CD4-positive, CD25-positive, alpha-beta regulatory T cell (primary cell): ENCODE measurements at regions not wholly inside any gene's neighbourhood (a gene's known extent, or its start where the extent isn't known, plus 50 kb on each side); places are given as distances from the start of the nearest gene placed in this dataset.

Source experiments
- ATAC-seq, 2 donors: fragments of 150-1000 bp; cut with Tn5 transposase; one replicate each; pipeline ENCODE4 v1.10.0; 2021; ENCODE audit warnings: low read depth in 2 of 2, moderate number of reproducible peaks in 2 of 2, moderate library complexity in 1 of 2
- DNase-seq, 3 donors: peaks; one replicate each; pipeline versions ENCODE4 v3.0.0 to v3.0.0-alpha.2; 2012 to 2022; ENCODE audit warnings: mixed read lengths in 1 of 3
- H3K27ac ChIP-seq: one replicate; pipeline ENCODE4 v1.7.0; 2013; ENCODE audit warnings: mild to moderate bottlenecking, low read length; ENCODE audit not compliant: insufficient read depth, poor library complexity, severe bottlenecking
- H3K27me3 ChIP-seq: one replicate; pipeline ENCODE4 v1.7.0; 2013; ENCODE audit warnings: low read length; ENCODE audit not compliant: control insufficient read depth, insufficient read depth
- H3K36me3 ChIP-seq: one replicate; pipeline ENCODE4 v1.7.0; 2013; ENCODE audit warnings: mild to moderate bottlenecking, low read length, moderate library complexity; ENCODE audit not compliant: control insufficient read depth, insufficient read depth
- H3K4me1 ChIP-seq: 2 replicates; pipeline ENCODE4 v1.7.0; 2013; ENCODE audit warnings: mild to moderate bottlenecking, low read length; ENCODE audit not compliant: insufficient read depth, control insufficient read depth, poor library complexity, severe bottlenecking
- H3K4me3 ChIP-seq: one replicate; pipeline ENCODE4 v1.7.0; 2013; ENCODE audit warnings: low read depth, mild to moderate bottlenecking, low read length, moderate library complexity
- H3K9me3 ChIP-seq, 2 experiments: 1 replicate in 1 of 2; 2 replicates in 1 of 2; pipeline ENCODE4 v1.7.0; 2013; ENCODE audit warnings: low read length in 2 of 2, mild to moderate bottlenecking in 1 of 2, moderate library complexity in 1 of 2; ENCODE audit not compliant: control insufficient read depth in 2 of 2
- H3K27ac Mint-ChIP-seq, 3 donors: one replicate each; pipeline ENCODE4 v1.8.0; 2020 to 2022; ENCODE audit warnings: mild to moderate bottlenecking in 3 of 3, mixed read lengths in 3 of 3, moderate library complexity in 2 of 3
- H3K27me3 Mint-ChIP-seq: one replicate; pipeline ENCODE4 v1.8.0; 2022; ENCODE audit warnings: mild to moderate bottlenecking, mixed read lengths
- H3K36me3 Mint-ChIP-seq: one replicate; pipeline ENCODE4 v1.8.0; 2020; ENCODE audit warnings: mixed read lengths
- H3K4me1 Mint-ChIP-seq, 4 donors: one replicate each; pipeline ENCODE4 v1.8.0; 2020 to 2022; ENCODE audit warnings: mixed read lengths in 4 of 4, mild to moderate bottlenecking in 1 of 4
- H3K4me3 Mint-ChIP-seq, 4 donors: one replicate each; pipeline ENCODE4 v1.8.0; 2020 to 2022; ENCODE audit warnings: mild to moderate bottlenecking in 4 of 4, mixed read lengths in 4 of 4, moderate library complexity in 3 of 4
- H3K9me3 Mint-ChIP-seq, 7 donors: one replicate each; pipeline ENCODE4 v1.8.0; 2020 to 2022; ENCODE audit warnings: mixed read lengths in 7 of 7, mild to moderate bottlenecking in 3 of 7, moderate library complexity in 2 of 7

DNA sequence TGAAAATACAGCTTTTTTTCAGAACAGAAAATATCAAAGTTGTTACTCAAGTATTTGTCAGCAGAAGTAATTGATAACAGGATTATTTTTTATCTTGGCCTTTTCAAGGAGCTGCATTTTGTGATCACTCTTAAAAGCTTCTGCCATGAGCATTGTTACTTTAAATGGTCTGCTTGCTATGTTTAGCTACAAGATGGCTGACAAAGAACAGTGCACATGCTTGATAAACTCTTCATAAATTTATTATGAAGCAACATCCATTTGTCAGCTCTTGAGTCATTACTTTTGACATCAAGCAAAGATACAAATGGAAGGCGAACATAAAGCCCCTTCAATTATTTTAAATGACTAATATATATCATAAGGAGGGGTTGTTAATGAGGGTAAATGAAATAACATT lies 205.4 kb upstream of the RPS6KA3 start:
- Mint-ChIP-seq H3K4me1 (no peaks in the 10 kb centered on the region), H3K9me3 (peaks cover 0 to 1% (median 0%) of the 10 kb centered on the region in 7 donors), H3K4me3 (no peak overlapping the region), H3K36me3 (no peaks in the 10 kb centered on the region), H3K27me3 (no peaks in the 10 kb centered on the region), H3K27ac (no peak overlapping the region)
- Histone ChIP-seq H3K36me3 (no peaks in the 10 kb centered on the region), H3K27ac (no peak overlapping the region), H3K4me1 (no peaks in the 10 kb centered on the region), H3K27me3 (no peaks in the 10 kb centered on the region), H3K9me3 (no peaks in the 10 kb centered on the region), H3K4me3 (no peak overlapping the region)
- ATAC-seq: no peak
- DNase-seq: no peak

DNA sequence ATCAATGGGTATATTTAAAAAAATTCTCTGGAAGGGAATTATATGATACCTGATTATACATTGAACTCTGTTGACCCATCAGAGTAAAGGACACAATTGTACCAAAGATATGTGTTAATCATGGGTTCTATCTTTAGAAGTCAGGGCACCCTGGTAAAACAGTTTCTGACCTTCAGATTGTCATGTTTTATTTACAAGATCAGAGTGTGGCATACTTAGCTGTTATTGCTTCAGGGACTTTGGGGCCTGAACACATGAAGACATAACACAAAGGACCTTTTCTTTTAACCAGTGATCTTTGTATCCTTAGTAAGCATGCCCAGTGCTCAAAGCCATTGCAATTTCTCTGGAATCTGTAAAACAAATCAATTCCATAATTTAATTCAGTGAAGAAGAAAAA lies 204.8 kb upstream of the RPS6KA3 start:
- Histone ChIP-seq H3K9me3 (no peaks in the 10 kb centered on the region), H3K27ac (no peak overlapping the region), H3K27me3 (no peaks in the 10 kb centered on the region), H3K4me3 (no peak overlapping the region), H3K4me1 (no peaks in the 10 kb centered on the region), H3K36me3 (no peaks in the 10 kb centered on the region)
- H3K4me1 Mint-ChIP-seq: no peaks in the 10 kb centered on the region
- H3K4me3 Mint-ChIP-seq: no peak overlapping the region
- H3K9me3 Mint-ChIP-seq: peaks cover 0 to 1% (median 0%) of the 10 kb centered on the region in 7 donors
- no peak overlapping the region for H3K27ac Mint-ChIP-seq
- ATAC-seq (no peak), DNase-seq (no peak)
- H3K27me3 Mint-ChIP-seq: no peaks in the 10 kb centered on the region
- no peaks in the 10 kb centered on the region for H3K36me3 Mint-ChIP-seq

DNA sequence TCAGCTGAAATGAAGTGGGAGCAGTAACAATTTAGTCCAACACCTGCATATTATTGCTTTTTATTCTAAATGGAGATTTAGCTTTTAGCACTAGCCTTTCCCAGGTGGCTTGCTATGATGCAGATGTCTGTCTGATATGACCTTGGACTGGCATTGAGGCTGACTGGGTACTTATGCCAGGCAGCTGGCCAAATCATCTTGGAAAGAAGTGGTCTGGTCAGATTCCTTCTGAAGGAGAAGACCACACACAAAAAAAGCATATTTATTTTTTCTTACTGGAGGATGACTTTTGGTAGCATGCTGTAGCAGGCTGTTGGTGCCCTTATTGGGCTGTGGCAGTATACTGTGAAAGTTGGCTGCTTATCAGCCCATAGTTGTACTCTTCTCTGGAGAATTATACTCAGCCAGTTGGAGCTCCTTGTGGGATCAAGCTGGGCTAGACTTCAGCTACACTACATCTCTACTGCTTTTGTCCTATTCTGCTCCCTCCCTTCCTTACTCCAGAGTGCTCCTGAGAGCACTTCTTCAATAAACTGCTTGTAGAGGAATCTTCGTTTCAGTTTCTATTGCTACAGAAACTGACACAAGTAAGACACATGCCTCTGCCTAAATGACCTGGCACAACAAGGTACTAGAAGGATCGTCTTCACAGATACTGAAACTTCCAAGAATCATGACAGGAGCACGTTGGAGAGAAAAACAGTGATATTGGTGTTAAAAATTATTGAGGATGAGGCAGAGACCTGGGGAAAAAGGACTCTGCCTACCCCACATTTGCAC lies 196.8 kb upstream of the RPS6KA3 start:
- Histone ChIP-seq H3K27me3 (no peaks in the 10 kb centered on the region), H3K4me1 (no peaks in the 10 kb centered on the region), H3K36me3 (no peaks in the 10 kb centered on the region), H3K27ac (no peak overlapping the region), H3K9me3 (no peaks in the 10 kb centered on the region), H3K4me3 (no peak overlapping the region)
- no peak overlapping the region for H3K4me3 Mint-ChIP-seq
- no peak overlapping the region for H3K27ac Mint-ChIP-seq
- DNase-seq (peak in 1 of 3 donors; percentile 9), ATAC-seq (no peak)
- H3K4me1 Mint-ChIP-seq: peaks cover 0 to 9% (median 3%) of the 10 kb centered on the region in 4 donors
- H3K9me3 Mint-ChIP-seq: peaks cover 0 to 1% (median 0%) of the 10 kb centered on the region in 7 donors
- H3K27me3 Mint-ChIP-seq: peaks cover 4% of the 10 kb centered on the region
- no peaks in the 10 kb centered on the region for H3K36me3 Mint-ChIP-seq

DNA sequence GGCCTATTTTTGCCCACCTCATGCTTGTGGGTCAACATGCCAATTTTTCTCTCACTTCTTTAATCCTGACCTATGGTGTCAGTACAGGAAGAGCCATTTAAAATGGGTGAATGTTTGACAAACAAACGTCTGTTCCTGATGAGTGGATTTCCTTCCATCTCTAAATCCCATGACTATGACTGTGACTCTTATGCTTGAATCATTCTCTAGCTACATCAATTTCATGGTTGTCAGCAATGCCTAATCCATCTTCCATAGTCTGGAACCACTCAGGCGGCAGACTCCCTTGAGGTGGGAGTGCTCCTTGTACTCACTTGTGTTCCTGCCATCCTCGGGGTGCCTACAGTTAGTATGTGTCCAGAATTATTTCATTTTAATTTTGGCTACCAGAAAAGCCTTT lies 194.9 kb upstream of the RPS6KA3 start:
- Histone ChIP-seq H3K36me3 (no peaks in the 10 kb centered on the region), H3K27me3 (no peaks in the 10 kb centered on the region), H3K4me3 (no peak overlapping the region), H3K9me3 (no peaks in the 10 kb centered on the region), H3K4me1 (no peaks in the 10 kb centered on the region), H3K27ac (no peak overlapping the region)
- H3K27ac Mint-ChIP-seq: no peak overlapping the region
- peaks cover 0 to 9% (median 6%) of the 10 kb centered on the region in 4 donors for H3K4me1 Mint-ChIP-seq
- no peaks in the 10 kb centered on the region for H3K36me3 Mint-ChIP-seq
- H3K4me3 Mint-ChIP-seq: no peak overlapping the region
- DNase-seq (no peak), ATAC-seq (no peak)
- no peaks in the 10 kb centered on the region for H3K9me3 Mint-ChIP-seq
- peaks cover 4% of the 10 kb centered on the region for H3K27me3 Mint-ChIP-seq

DNA sequence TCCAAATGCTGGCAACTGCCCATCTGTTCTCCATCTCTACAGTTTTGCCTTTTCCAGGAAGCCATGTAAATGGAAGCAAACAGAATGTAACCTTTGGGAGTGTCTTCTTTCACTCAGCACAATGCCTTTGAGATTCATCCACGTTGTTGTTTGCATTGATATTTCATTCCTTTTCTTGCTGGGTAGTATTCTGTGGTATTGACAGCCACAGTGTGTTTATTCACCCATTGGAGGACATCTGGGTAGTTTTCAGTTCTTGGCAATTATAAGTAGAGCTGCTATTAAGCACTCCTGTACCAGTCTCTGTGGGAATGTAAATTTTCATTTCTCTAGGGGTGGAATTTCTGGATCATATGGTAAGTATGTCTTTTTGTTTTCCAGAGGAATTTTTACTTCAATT lies 194.3 kb upstream of the RPS6KA3 start:
- H3K36me3 Mint-ChIP-seq: no peaks in the 10 kb centered on the region
- no peaks in the 10 kb centered on the region for H3K9me3 Mint-ChIP-seq
- Histone ChIP-seq H3K9me3 (no peaks in the 10 kb centered on the region), H3K36me3 (no peaks in the 10 kb centered on the region), H3K27me3 (no peaks in the 10 kb centered on the region), H3K4me1 (no peaks in the 10 kb centered on the region), H3K4me3 (no peak overlapping the region), H3K27ac (no peak overlapping the region)
- H3K27me3 Mint-ChIP-seq: peaks cover 4% of the 10 kb centered on the region
- H3K27ac Mint-ChIP-seq: no peak overlapping the region
- DNase-seq: no peak
- peaks cover 0 to 9% (median 7%) of the 10 kb centered on the region in 4 donors for H3K4me1 Mint-ChIP-seq
- ATAC-seq: no peak
- H3K4me3 Mint-ChIP-seq: no peak overlapping the region

DNA sequence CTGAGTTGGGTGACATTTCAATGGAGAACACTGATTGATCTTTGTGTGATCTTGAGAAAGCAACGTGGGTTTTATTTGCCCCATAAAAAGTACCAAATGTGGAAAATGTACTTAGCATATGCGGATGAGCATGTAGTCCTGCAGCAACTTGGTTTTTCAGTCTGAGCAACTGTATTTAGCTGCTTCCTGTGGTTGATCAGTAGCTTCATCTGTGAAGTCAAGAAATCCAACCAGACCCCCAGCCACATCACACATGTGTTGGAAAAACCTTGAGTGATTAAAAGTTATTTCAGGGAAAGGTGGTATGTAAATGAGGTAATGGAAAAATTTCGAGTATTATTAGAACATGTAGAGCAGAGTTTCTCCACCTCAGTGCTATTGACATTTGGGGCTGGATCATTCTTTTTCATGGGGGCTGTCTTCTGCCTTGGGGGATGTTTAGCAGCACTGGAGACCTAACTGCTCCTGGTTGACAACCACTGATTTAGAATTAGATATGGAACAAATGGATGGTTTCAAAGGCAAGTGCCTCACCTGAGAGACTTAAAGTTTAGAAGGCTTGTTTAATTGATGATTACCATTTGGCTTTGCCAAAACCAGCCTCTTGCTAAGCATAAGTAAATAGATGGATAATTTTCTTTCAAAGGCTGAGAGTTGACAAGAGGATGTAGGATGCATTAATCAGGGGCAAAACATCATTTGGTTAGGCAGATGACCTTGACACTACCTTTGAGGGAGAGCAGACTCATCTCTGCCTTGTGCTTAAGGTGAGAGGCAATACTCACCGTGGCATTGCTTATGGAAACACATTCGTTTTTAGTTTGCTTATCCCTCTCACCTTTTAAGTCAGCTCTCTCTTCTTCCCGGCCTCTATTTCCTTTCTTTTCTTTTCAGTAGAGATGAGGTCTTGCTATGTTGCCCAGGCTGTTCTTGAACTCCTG lies 193.0 kb upstream of the RPS6KA3 start:
- no peaks in the 10 kb centered on the region for H3K36me3 ChIP-seq
- DNase-seq: no peak
- Mint-ChIP-seq H3K4me3 (no peak overlapping the region), H3K9me3 (no peaks in the 10 kb centered on the region), H3K4me1 (peaks cover 0 to 13% (median 8%) of the 10 kb centered on the region in 4 donors), H3K36me3 (no peaks in the 10 kb centered on the region), H3K27me3 (peaks cover 4% of the 10 kb centered on the region), H3K27ac (no peak overlapping the region)
- H3K9me3 ChIP-seq: no peaks in the 10 kb centered on the region
- ATAC-seq: no peak
- H3K27me3 ChIP-seq: no peaks in the 10 kb centered on the region
- H3K27ac ChIP-seq: no peak overlapping the region
- no peaks in the 10 kb centered on the region for H3K4me1 ChIP-seq
- H3K4me3 ChIP-seq: no peak overlapping the region

GRCh38 chrX:20456971-20457370 lies 190.3 kb upstream of the RPS6KA3 start:
- no peaks in the 10 kb centered on the region for H3K36me3 ChIP-seq
- no peaks in the 10 kb centered on the region for H3K27me3 ChIP-seq
- no peak for ATAC-seq
- no peaks in the 10 kb centered on the region for H3K36me3 Mint-ChIP-seq
- no peaks in the 10 kb centered on the region for H3K9me3 ChIP-seq
- H3K9me3 Mint-ChIP-seq: no peaks in the 10 kb centered on the region
- H3K27ac Mint-ChIP-seq: no peak overlapping the region
- peaks cover 4% of the 10 kb centered on the region for H3K4me1 ChIP-seq
- H3K27me3 Mint-ChIP-seq: no peaks in the 10 kb centered on the region
- DNase-seq: no peak
- H3K27ac ChIP-seq: no peak overlapping the region
- peaks cover 6 to 26% (median 14%) of the 10 kb centered on the region in 4 donors for H3K4me1 Mint-ChIP-seq
- no peak overlapping the region for H3K4me3 Mint-ChIP-seq
- no peak overlapping the region for H3K4me3 ChIP-seq
